ENCODE measurements at regions not wholly inside any gene's neighbourhood (a gene's known extent, or its start where the extent isn't known, plus 50 kb on each side); places are given as distances from the start of the nearest gene placed in this dataset.

DNA sequence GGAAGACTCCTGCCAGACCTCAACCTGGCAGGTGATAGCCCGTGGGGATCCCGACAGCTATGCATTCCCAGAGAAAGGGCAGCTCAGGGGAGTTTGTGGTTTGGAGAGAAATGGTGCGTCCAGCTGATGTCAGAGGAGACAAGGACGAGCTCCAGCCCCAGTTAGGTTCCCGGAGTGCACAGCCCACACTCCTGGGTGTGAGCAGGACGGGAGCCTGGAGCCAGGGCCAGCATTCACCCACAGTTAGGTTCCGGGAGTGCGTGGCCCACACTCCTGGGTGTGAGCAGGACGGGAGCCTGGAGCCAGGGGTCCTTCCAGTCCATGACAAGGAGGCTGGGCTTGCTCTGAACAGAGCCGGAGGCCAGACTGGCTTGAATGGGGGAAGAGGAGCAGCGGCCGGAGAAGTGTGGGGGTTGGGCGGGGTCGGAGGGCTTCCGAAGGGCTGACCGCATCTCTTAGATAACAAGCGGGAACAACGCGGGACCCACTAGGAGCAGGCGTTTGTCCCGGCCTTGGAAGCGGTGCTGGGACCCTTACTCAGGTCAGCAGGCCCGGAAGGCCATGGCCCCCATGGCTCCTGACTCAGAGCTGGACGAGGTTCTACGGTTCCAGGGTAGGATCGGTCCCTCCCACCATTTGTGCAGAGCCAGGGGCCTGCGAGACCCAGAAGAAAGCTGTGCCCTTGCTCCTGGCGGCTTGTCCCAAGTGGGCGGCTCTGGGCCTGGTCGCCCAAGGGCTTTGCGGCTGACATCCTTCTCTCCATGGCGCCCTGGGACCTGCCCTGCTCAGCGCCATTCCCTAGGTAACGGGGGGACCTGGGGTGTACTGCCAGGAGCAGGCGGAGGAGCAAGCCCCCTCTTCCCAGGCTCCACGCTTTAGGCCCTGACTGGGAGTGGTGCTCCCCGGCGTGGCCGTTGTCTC, 185.6 kb downstream of the RTP5 start:
- TF ChIP-seq, protein P1, sequence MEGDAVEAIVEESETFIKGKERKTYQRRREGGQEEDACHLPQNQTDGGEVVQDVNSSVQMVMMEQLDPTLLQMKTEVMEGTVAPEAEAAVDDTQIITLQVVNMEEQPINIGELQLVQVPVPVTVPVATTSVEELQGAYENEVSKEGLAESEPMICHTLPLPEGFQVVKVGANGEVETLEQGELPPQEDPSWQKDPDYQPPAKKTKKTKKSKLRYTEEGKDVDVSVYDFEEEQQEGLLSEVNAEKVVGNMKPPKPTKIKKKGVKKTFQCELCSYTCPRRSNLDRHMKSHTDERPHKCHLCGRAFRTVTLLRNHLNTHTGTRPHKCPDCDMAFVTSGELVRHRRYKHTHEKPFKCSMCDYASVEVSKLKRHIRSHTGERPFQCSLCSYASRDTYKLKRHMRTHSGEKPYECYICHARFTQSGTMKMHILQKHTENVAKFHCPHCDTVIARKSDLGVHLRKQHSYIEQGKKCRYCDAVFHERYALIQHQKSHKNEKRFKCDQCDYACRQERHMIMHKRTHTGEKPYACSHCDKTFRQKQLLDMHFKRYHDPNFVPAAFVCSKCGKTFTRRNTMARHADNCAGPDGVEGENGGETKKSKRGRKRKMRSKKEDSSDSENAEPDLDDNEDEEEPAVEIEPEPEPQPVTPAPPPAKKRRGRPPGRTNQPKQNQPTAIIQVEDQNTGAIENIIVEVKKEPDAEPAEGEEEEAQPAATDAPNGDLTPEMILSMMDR (IDR thresholded peaks at IDR 0.05; ENCODE audit: low read depth, low read length): no peak
- DNase-seq (ENCODE audit: low read depth in 2 of 2): no peak
- H3K4me3 ChIP-seq (replicated peaks in 1 of 2; ENCODE audit: low read depth in 2 of 2, low read length in 2 of 2): no peak overlapping the region

DNA sequence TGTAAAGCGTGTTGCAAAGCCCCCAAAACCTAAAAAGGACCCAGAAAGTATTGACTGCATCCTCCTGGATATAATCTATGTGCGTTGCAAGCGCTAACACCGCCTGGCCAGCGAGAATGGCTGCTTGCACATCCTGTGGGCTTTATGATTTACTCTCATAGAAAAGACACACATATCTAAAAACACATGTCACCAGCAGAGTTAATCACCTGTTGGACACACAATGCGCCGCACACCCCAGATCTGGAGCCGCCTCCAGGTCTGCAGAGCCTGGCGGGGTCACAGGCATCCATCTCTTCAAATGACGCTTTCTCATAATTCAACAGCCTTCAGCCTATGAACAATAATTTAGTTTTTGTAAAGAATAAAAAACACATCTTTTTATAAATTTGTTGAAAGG, 186.5 kb downstream of the RTP5 start:
- H3K4me3 ChIP-seq (replicated peaks in 1 of 2; ENCODE audit: low read depth in 2 of 2, low read length in 2 of 2): no peak overlapping the region
- no peak for DNase-seq (ENCODE audit: low read depth in 2 of 2)
- TF ChIP-seq, protein P1 (IDR thresholded peaks at IDR 0.05; ENCODE audit: low read depth, low read length): no peak

DNA sequence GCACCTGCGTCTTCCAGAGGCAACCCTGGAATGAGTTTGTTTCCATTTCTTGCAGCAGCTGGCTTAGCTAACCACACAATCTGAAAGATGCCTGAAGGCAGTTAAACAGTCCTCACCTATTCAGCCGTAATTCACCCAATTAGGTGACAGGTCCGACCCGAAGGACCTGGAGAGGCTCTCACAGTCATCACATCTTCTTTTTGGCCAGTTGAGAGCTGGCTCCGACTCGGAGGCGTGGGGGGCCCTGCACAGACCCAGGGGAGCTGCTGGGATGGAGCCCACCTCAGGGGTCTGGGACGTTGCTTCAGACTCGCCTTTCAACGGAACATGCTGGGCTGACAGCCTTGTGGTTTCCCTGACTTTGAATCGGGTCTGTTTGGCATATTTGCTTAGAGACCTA, 187.3 kb downstream of the RTP5 start:
- DNase-seq (ENCODE audit: low read depth in 2 of 2): no peak
- TF ChIP-seq, protein P1 (IDR thresholded peaks at IDR 0.05; ENCODE audit: low read depth, low read length): no peak

DNA sequence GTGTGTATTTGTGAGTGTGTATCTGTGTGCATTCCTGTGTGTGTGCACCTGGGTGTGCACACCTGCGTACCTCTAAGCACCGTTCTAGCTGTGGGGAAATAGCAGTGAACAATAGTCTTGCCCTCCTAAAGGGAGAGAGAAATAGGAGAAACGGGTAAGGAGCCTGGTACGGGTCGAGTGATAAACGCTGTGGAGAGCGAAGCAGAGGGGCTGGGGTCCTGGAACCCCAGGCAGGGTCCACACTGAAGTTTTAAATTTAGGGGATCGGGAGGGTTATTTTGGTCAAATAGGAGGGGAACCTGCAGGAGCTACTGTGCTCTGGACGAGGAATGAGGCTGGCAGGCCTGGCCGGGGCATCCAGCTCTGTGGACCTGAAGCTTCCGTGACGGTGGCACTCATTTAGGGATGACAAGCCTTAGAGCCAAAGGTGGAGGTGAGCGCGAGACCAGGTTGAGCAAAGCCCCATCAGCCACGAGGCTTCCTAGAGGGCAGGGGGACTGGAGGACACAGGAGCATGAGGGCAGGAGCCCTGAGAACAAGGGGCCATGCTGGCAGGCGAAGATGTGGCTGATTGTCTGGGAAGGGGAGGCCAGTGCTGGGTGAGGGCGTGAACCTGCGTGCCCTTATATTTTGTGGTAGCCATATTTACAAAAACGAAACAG, 188.0 kb downstream of the RTP5 start:
- DNase-seq (ENCODE audit: low read depth in 2 of 2): no peak
- TF ChIP-seq, protein P1 (IDR thresholded peaks at IDR 0.05; ENCODE audit: low read depth, low read length): no peak

More for the DNA sequence above, 187.3 kb downstream of the RTP5 start:
- no peak overlapping the region for H3K4me3 ChIP-seq (replicated peaks in 1 of 2; ENCODE audit: low read depth in 2 of 2, low read length in 2 of 2)

DNA sequence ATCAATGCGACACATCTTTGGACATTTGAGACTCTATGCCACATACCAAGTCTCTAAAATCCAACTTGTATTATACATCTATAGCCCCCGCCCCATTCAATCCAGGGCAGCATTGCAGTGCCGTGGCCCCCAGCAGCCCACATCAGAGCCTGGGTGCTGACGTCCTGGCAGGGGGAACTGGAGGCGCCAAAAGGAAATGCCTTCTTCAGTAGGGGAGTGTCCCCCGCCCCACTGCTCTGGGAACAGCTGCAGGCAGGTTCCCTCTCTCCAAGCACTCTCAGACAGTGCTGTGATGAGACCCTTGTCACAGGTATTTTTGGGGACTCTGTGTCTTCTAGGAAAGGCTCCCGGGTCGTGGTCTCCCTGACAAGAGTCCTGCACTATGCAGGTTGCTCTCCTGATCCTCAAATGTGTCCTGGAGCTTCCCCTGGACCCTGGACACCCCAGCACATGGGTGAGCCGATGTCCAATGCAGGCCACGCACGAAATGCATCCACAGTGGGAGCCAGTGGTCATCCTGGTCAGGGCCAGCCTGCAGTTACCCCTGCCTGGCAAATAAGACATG, 188.7 kb downstream of the RTP5 start:
- DNase-seq (ENCODE audit: low read depth in 2 of 2): no peak
- TF ChIP-seq, protein P1 (IDR thresholded peaks at IDR 0.05; ENCODE audit: low read depth, low read length): no peak
- no peak overlapping the region for H3K4me3 ChIP-seq (replicated peaks in 1 of 2; ENCODE audit: low read depth in 2 of 2, low read length in 2 of 2)

More for the DNA sequence above, 188.0 kb downstream of the RTP5 start:
- H3K4me3 ChIP-seq (replicated peaks in 1 of 2; ENCODE audit: low read depth in 2 of 2, low read length in 2 of 2): no peak overlapping the region

DNA sequence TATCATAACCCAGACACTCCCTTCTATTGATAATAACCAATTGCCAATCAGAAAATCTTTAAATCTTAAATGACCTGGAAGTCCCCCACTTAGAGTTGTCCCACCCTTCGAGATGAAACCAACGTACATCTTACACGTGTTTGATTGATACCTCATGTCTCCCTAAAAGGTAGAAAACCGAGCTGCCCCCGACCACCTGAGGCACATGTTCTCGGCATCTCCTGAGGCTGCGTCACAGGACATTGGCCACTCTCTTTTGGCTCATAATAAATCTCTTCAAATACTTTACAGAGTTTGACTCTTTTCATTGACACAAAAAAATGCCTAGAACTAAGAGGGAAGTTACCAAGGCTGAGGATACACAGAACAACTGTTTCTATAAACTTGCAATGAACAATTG, 190.0 kb downstream of the RTP5 start:
- no peak overlapping the region for H3K4me3 ChIP-seq (replicated peaks in 1 of 2; ENCODE audit: low read depth in 2 of 2, low read length in 2 of 2)
- TF ChIP-seq, protein P1 (IDR thresholded peaks at IDR 0.05; ENCODE audit: low read depth, low read length): no peak
- DNase-seq (ENCODE audit: low read depth in 2 of 2): no peak

Data from cardiac fibroblast (primary cell).